ENCODE measurements at regions not wholly inside any gene's neighbourhood (a gene's known extent, or its start where the extent isn't known, plus 50 kb on each side); places are given as distances from the start of the nearest gene placed in this dataset.

- no peak overlapping the region for H3K4me2 ChIP-seq
- no peak overlapping the region for H3K4me3 ChIP-seq
- CTCF ChIA-PET = no interaction called here
- intact Hi-C loops (cut with micrococcal nuclease; ENCODE audit: unreplicated experiment) = no loop called here
- no peaks in the 10 kb centered on the region for H3K27me3 ChIP-seq (ENCODE audit: insufficient read depth, low read depth)
- H3K4me1 ChIP-seq (replicated peaks; ENCODE audit: insufficient read depth) = peaks cover 29% of the 10 kb centered on the region
- H2AFZ ChIP-seq = no peak overlapping the region
- no peaks in the 10 kb centered on the region for H4K20me1 ChIP-seq (ENCODE audit: insufficient read depth)
- H3K36me3 ChIP-seq (ENCODE audit: low read depth) = no peaks in the 10 kb centered on the region
- no peaks in the 10 kb centered on the region for H3K79me2 ChIP-seq (ENCODE audit: low read depth)
- H3F3A ChIP-seq (ENCODE audit: insufficient read depth, low read depth) = peaks cover 57% of the 10 kb centered on the region
- BruUV-seq (replicated peaks) = no TSS peak
- no peaks in the 10 kb centered on the region for H3K9me3 ChIP-seq (ENCODE audit: insufficient read depth, low read depth)
- POLR2A ChIA-PET (ENCODE audit: unreplicated experiment) = no interaction called here
- TF ChIP-seq EZH2 (IDR thresholded peaks at IDR 0.05; ENCODE audit: low read depth) = no peak
- TF ChIP-seq CTCF (conservative IDR thresholded peaks at IDR 0.05) = no peak
- no peaks in the 10 kb centered on the region for H3K9me2 ChIP-seq (ENCODE audit: insufficient read depth)
- H3K27ac ChIP-seq = no peak overlapping the region
- DNase-seq = no peak
These were observed 107.1 kb downstream of the CEBPB start for GRCh38 chr20:50297498-50298376.

DNA sequence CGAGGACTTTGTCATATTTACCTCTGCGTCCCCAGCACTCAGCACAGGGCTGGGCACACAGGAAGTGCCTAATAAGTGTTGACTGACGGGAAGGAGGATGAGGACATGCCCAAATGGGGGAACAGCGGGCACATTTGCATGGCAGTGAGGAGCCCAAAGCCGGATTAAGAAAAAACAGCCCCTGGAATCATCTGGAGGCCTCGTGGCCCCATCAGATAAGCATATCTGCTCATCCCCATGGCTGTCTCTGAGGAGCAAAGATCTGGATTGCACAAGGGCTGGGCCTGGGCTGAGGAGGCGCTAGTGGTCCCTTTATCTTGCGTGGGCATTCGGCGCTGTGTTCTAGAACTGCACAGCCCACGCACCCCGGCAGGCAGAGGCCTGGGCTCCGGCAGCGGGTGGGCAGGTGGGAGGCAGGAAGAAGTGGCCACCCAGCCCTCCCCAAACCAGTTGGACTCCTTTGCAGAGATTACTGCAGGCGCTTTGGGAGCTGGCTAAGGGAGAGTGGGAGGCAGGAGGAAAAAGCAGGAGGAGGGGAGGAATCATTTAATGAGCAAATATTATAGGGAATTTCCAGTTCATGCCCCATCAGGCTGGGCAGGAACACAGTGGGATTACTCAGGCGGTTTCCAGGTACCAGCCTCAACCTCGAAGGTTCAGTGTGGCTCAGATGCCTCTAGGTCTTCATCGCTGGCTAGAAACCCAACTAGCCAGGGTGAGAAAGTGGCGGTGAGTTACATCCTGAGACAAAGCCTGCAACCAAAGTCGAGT lies 108.1 kb downstream of the CEBPB start:
- Histone ChIP-seq H3K36me3 (ENCODE audit: low read depth) (no peaks in the 10 kb centered on the region), H3K9me3 (ENCODE audit: insufficient read depth, low read depth) (no peaks in the 10 kb centered on the region), H4K20me1 (ENCODE audit: insufficient read depth) (no peaks in the 10 kb centered on the region), H2AFZ (no peak overlapping the region), H3K9me2 (ENCODE audit: insufficient read depth) (no peaks in the 10 kb centered on the region), H3K79me2 (ENCODE audit: low read depth) (no peaks in the 10 kb centered on the region), H3K4me1 (replicated peaks; ENCODE audit: insufficient read depth) (peaks cover 28% of the 10 kb centered on the region), H3K4me3 (no peak overlapping the region), H3K4me2 (no peak overlapping the region), H3K27me3 (ENCODE audit: insufficient read depth, low read depth) (no peaks in the 10 kb centered on the region), H3F3A (ENCODE audit: insufficient read depth, low read depth) (peaks cover 47% of the 10 kb centered on the region), H3K27ac (no peak overlapping the region)
- ChIA-PET CTCF (no interaction called here), POLR2A (ENCODE audit: unreplicated experiment) (no interaction called here)
- TF ChIP-seq CTCF (conservative IDR thresholded peaks at IDR 0.05) = no peak
- no peak for TF ChIP-seq EZH2 (IDR thresholded peaks at IDR 0.05; ENCODE audit: low read depth)
- BruUV-seq (replicated peaks) = no TSS peak
- intact Hi-C loops (cut with micrococcal nuclease; ENCODE audit: unreplicated experiment) = no loop called here
- DNase-seq = no peak

- Histone ChIP-seq H3K27ac (no peak overlapping the region), H3K36me3 (ENCODE audit: low read depth) (no peaks in the 10 kb centered on the region), H3K79me2 (ENCODE audit: low read depth) (no peaks in the 10 kb centered on the region), H4K20me1 (ENCODE audit: insufficient read depth) (no peaks in the 10 kb centered on the region), H3K4me1 (replicated peaks; ENCODE audit: insufficient read depth) (peaks cover 33% of the 10 kb centered on the region), H3K4me3 (no peak overlapping the region), H3K4me2 (no peak overlapping the region), H3F3A (ENCODE audit: insufficient read depth, low read depth) (peaks cover 46% of the 10 kb centered on the region; the same call in 1 of the 2 replicates), H2AFZ (no peak overlapping the region), H3K9me2 (ENCODE audit: insufficient read depth) (no peaks in the 10 kb centered on the region), H3K27me3 (ENCODE audit: insufficient read depth, low read depth) (no peaks in the 10 kb centered on the region), H3K9me3 (ENCODE audit: insufficient read depth, low read depth) (no peaks in the 10 kb centered on the region)
- BruUV-seq (replicated peaks) = no TSS peak
- POLR2A ChIA-PET (ENCODE audit: unreplicated experiment) = no interaction called here
- no peak for DNase-seq
- intact Hi-C loops (cut with micrococcal nuclease; ENCODE audit: unreplicated experiment) = no loop called here
- CTCF ChIA-PET = no interaction called here
- TF ChIP-seq CTCF (conservative IDR thresholded peaks at IDR 0.05) (no peak), EZH2 (IDR thresholded peaks at IDR 0.05; ENCODE audit: low read depth) (no peak)
These were observed 108.6 kb downstream of the CEBPB start for GRCh38 chr20:50299325-50299629.

All from PC-9 (cell line).